IMR-90 (cell line): ENCODE measurements at regions not wholly inside any gene's neighbourhood (a gene's known extent, or its start where the extent isn't known, plus 50 kb on each side); places are given as distances from the start of the nearest gene placed in this dataset.

Experiments
- ATAC-seq: fragments of 200-7000 bp; cut with Tn5 transposase; 2 replicates; pipeline ENCODE4 v1.9.1; 2020; ENCODE audit warnings: low read depth, mild to moderate bottlenecking, moderate library complexity
- BruUV-seq: library from RNA; stranded (reverse); fragments of 400-500 nt; replicated peaks from 2 replicates; lab custom pipeline; 2021; lab: Mats Ljungman, UMichigan
- CTCF ChIA-PET: fragments of 300-600 bp; formaldehyde crosslinking; extraction: SDS; loops from one replicate; lab custom pipeline; 2021; ENCODE audit warnings: antibody characterized with exemption; lab: Yijun Ruan, JAX
- POLR2A ChIA-PET: fragments of 300-600 bp; sonication (Branson Sonifier 250); formaldehyde crosslinking; loops from one replicate; lab custom pipeline; 2022; ENCODE audit warnings: antibody characterized with exemption; ENCODE audit not compliant: unreplicated experiment; lab: Charles Lee
- DNase-seq: peaks from one replicate; pipeline ENCODE4 v3.0.0; 2013
- H2AFZ ChIP-seq: replicated peaks from 2 replicates; pipeline ENCODE3; 2013; ENCODE audit warnings: low read length, mild to moderate bottlenecking; ENCODE audit not compliant: poor library complexity
- H2AK5ac ChIP-seq: 2 replicates; pipeline ENCODE4 v1.6.1; 2013; ENCODE audit warnings: low read depth, low read length, inconsistent platforms
- H2AK9ac ChIP-seq: replicated peaks from 2 replicates; pipeline ENCODE3; 2013; ENCODE audit warnings: mild to moderate bottlenecking, low read depth, low read length, moderate library complexity; ENCODE audit not compliant: poor library complexity
- H2BK120ac ChIP-seq: 2 replicates; pipeline ENCODE4 v1.6.1; 2013; ENCODE audit warnings: low read depth, low read length, inconsistent platforms
- H2BK15ac ChIP-seq: 3 replicates; pipeline ENCODE4 v1.6.1; 2013; ENCODE audit warnings: low read depth, low read length, inconsistent platforms
- H2BK20ac ChIP-seq: 2 replicates; pipeline ENCODE4 v1.6.1; 2013; ENCODE audit warnings: low read depth, mild to moderate bottlenecking, inconsistent platforms, low read length, moderate library complexity
- H2BK5ac ChIP-seq: 2 replicates; pipeline ENCODE4 v1.6.1; 2013; ENCODE audit warnings: mild to moderate bottlenecking, low read depth, low read length, inconsistent platforms; ENCODE audit not compliant: poor library complexity, severe bottlenecking
- H3K14ac ChIP-seq: replicated peaks from 2 replicates; pipeline ENCODE4 v1.6.1; 2013; ENCODE audit warnings: low read depth, low read length, inconsistent platforms
- H3K18ac ChIP-seq: 2 replicates; pipeline ENCODE4 v1.6.1; 2013; ENCODE audit warnings: low read depth, low read length, control low read depth
- H3K23ac ChIP-seq: 2 replicates; pipeline ENCODE4 v1.6.1; 2013; ENCODE audit warnings: low read depth, low read length, inconsistent platforms
- H3K27ac ChIP-seq: 2 replicates; pipeline ENCODE4 v1.5.1; 2013; ENCODE audit warnings: mild to moderate bottlenecking, control low read depth, low read length; ENCODE audit not compliant: insufficient read depth
- H3K27me3 ChIP-seq: 2 replicates; pipeline ENCODE4 v1.6.1; 2013; ENCODE audit warnings: low read length; ENCODE audit not compliant: control insufficient read depth, insufficient read depth
- H3K36me3 ChIP-seq: 2 replicates; pipeline ENCODE4 v1.6.1; 2013; ENCODE audit warnings: low read length, mixed read lengths; ENCODE audit not compliant: control insufficient read depth, insufficient read depth
- H3K4ac ChIP-seq: 2 replicates; pipeline ENCODE4 v1.6.1; 2013; ENCODE audit warnings: low read depth, low read length, inconsistent platforms
- H3K4me1 ChIP-seq: 2 replicates; pipeline ENCODE4 v1.6.1; 2013; ENCODE audit warnings: low read length, mixed read lengths; ENCODE audit not compliant: control insufficient read depth, insufficient read depth
- H3K4me2 ChIP-seq: 2 replicates; pipeline ENCODE4 v1.6.1; 2013; ENCODE audit warnings: low read depth, mild to moderate bottlenecking, control low read depth, low read length, moderate library complexity
- H3K4me3 ChIP-seq: 2 replicates; pipeline ENCODE4 v1.5.1; 2013; ENCODE audit warnings: low read depth, mild to moderate bottlenecking, control low read depth, low read length, moderate library complexity; ENCODE audit not compliant: insufficient read depth
- H3K56ac ChIP-seq: 2 replicates; pipeline ENCODE4 v1.6.1; 2013; ENCODE audit warnings: low read length, inconsistent platforms; ENCODE audit not compliant: insufficient read depth; ENCODE audit errors: extremely low read depth
- H3K79me1 ChIP-seq, 2 experiments: 2 replicates each; pipeline ENCODE4 v1.6.1; 2013; ENCODE audit warnings: low read length in 2 of 2, inconsistent platforms in 1 of 2, low read depth in 1 of 2
- H3K9ac ChIP-seq: 2 replicates; pipeline ENCODE4 v1.6.1; 2013; ENCODE audit warnings: low read depth, low read length, control low read depth
- H3K9me1 ChIP-seq: 2 replicates; pipeline ENCODE4 v1.6.1; 2013; ENCODE audit warnings: low read length, inconsistent platforms; ENCODE audit not compliant: insufficient read depth
- H3K9me3 ChIP-seq: 2 replicates; pipeline ENCODE4 v1.6.1; 2013; ENCODE audit warnings: low read length; ENCODE audit not compliant: control insufficient read depth, insufficient read depth
- H4K20me1 ChIP-seq: 2 replicates; pipeline ENCODE4 v1.6.1; 2013; ENCODE audit warnings: low read length, inconsistent platforms; ENCODE audit not compliant: insufficient read depth
- H4K5ac ChIP-seq: 2 replicates; pipeline ENCODE4 v1.6.1; 2013; ENCODE audit warnings: mild to moderate bottlenecking, low read depth, low read length, control low read depth
- H4K8ac ChIP-seq, 2 experiments: 2 replicates each; pipeline ENCODE4 v1.6.1; 2013; ENCODE audit warnings: low read depth in 2 of 2, low read length in 2 of 2, control low read depth in 1 of 2, inconsistent platforms in 1 of 2
- H4K91ac ChIP-seq: 2 replicates; pipeline ENCODE4 v1.6.1; 2013; ENCODE audit warnings: low read depth, low read length, inconsistent platforms; ENCODE audit not compliant: insufficient read depth
- BHLHE40 ChIP-seq: fragments of 150-350 bp; IDR thresholded peaks from 2 replicates; pipeline ENCODE4 v1.6.1; 2016; ENCODE audit warnings: mild to moderate bottlenecking, low read depth, low read length
- CEBPB ChIP-seq: IDR thresholded peaks from 2 replicates; pipeline ENCODE4 v1.6.1; 2012; ENCODE audit warnings: low read depth, low read length, improper control_type of control experiment
- CHD1 ChIP-seq: IDR thresholded peaks from 2 replicates; pipeline ENCODE4 v1.6.1; 2012; ENCODE audit warnings: low read depth, low read length, improper control_type of control experiment
- FOS ChIP-seq: fragments of 150-350 bp; IDR thresholded peaks from 2 replicates; pipeline ENCODE4 v1.6.1; 2016; ENCODE audit warnings: low read depth, low read length
- MAFK ChIP-seq: IDR thresholded peaks from 2 replicates; pipeline ENCODE4 v1.6.1; 2012; ENCODE audit warnings: low read depth, low read length, improper control_type of control experiment
- MAZ ChIP-seq: IDR thresholded peaks from 2 replicates; pipeline ENCODE4 v1.6.1; 2012; ENCODE audit warnings: low read depth, mild to moderate bottlenecking, low read length, improper control_type of control experiment, moderate library complexity, borderline replicate concordance
- MXI1 ChIP-seq: IDR thresholded peaks from 2 replicates; pipeline ENCODE4 v1.6.1; 2012; ENCODE audit warnings: low read depth, mild to moderate bottlenecking, low read length, moderate library complexity, borderline replicate concordance
- NFE2L2 ChIP-seq: fragments of 150-350 bp; IDR thresholded peaks from 2 replicates; pipeline ENCODE4 v1.6.1; 2016; ENCODE audit warnings: low read depth, mild to moderate bottlenecking, low read length
- POLR2A ChIP-seq: IDR thresholded peaks from 2 replicates; pipeline ENCODE4 v1.6.1; 2012; ENCODE audit warnings: mild to moderate bottlenecking, low read depth, low read length
- RAD21 ChIP-seq: IDR thresholded peaks from 2 replicates; pipeline ENCODE4 v1.6.1; 2012; ENCODE audit warnings: low read length, improper control_type of control experiment
- RCOR1 ChIP-seq: IDR thresholded peaks from 2 replicates; pipeline ENCODE4 v1.6.1; 2012; ENCODE audit warnings: mild to moderate bottlenecking, low read length, improper control_type of control experiment; ENCODE audit not compliant: insufficient replicate concordance
- RFX5 ChIP-seq: IDR thresholded peaks from 2 replicates; pipeline ENCODE4 v1.8.0; 2012; ENCODE audit warnings: low read depth, mild to moderate bottlenecking, low read length, moderate library complexity
- SMC3 ChIP-seq: fragments of 150-350 bp; IDR thresholded peaks from 2 replicates; pipeline ENCODE4 v1.6.1; 2016; ENCODE audit warnings: low read depth, mild to moderate bottlenecking, antibody characterized with exemption, low read length, moderate library complexity
- WGBS, 2 experiments: methylation state at CpG; one replicate each; pipeline versions ENCODE4 v1.1.5 to v1.1.7; 2013; ENCODE audit warnings: missing lambda C conversion rate in 2 of 2; ENCODE audit not compliant: insufficient read length in 1 of 2; ENCODE audit errors: extremely low coverage in 2 of 2; 5-methylcytosine and 5-hydroxymethylcytosine counted together
- dilution Hi-C: fragments of 300-500 bp; cut with HindIII; formaldehyde crosslinking; loops from one replicate; pipeline ENCODE4 v1.14.3; 2018; ENCODE audit warnings: low sequenced_read_pairs; ENCODE audit not compliant: unreplicated experiment
- in situ Hi-C: fragments of 300-500 bp; cut with MboI; formaldehyde crosslinking; loops from 3 replicates; pipeline ENCODE4 v1.14.3; 2019; ENCODE audit warnings: low sequenced_read_pairs, inconsistent platforms, mixed read lengths
- intact Hi-C: fragments of 100-400 bp; cut with micrococcal nuclease; formaldehyde crosslinking; loops from 2 replicates; pipeline ENCODE4 v1.10.0; 2022
- TF ChIP-seq, protein P1 (sequence below): fragments of 150-350 bp; IDR thresholded peaks from 2 replicates; pipeline ENCODE4 v1.6.1; 2016; ENCODE audit warnings: low read depth, mild to moderate bottlenecking, low read length, moderate library complexity, borderline replicate concordance
- TF ChIP-seq, protein P2 (sequence below): conservative IDR thresholded peaks from 2 replicates; pipeline ENCODE4 v1.5.1; 2012; ENCODE audit warnings: mild to moderate bottlenecking, low read depth, low read length, improper control_type of control experiment
- TF ChIP-seq, protein P3 (sequence below): fragments of 150-350 bp; IDR thresholded peaks from 2 replicates; pipeline ENCODE4 v1.6.1; 2017; ENCODE audit warnings: mild to moderate bottlenecking, antibody characterized with exemption, low read length, low read depth

DNA sequence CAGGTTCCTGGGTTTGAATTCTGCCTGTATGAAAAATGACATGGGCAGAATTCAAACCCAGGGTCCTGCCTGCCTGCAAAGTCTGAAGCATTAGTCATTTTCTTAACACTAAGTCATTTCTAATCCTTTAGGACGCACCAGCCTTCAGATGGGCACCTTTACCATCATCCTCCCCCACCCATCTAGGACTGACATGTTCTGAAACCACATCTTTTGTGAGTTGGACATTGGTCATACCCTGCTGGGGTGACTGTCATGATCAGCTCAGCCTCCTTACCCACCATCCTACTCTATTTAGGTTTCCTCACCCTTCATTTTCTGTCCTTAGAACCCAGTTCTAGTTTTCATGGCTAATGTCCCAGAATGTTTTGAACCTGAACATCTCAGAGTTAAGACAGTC, 104.9 kb downstream of the TRIB2 start:
- Histone ChIP-seq H3K23ac (no peak overlapping the region), H3K14ac (0 out of 2 replicates have a peak overlapping the region, but pooled peaks have one; percentile 17), H4K8ac (no peak overlapping the region), H3K4me1 (peaks cover 17% of the 10 kb centered on the region), H2BK15ac (peak overlapping the region; percentile 42; the same call in 1 of the 3 replicates), H3K18ac (no peak overlapping the region), H2AK5ac (peak overlapping the region; percentile 20; the same call in 1 of the 2 replicates), H2AK9ac (no peak overlapping the region), H3K9me1 (peaks cover 12% of the 10 kb centered on the region), H3K9me3 (no peaks in the 10 kb centered on the region), H3K27ac (no peak overlapping the region), H3K4me3 (no peak overlapping the region), H4K5ac (no peak overlapping the region), H3K27me3 (no peaks in the 10 kb centered on the region), H3K79me1 (no peaks in the 10 kb centered on the region), H3K36me3 (no peaks in the 10 kb centered on the region), H2BK120ac (peak overlapping the region; percentile 42; the same call in 1 of the 2 replicates), H4K91ac (no peak overlapping the region), H4K20me1 (no peaks in the 10 kb centered on the region), H2AFZ (no peak overlapping the region), H2BK20ac (no peak overlapping the region), H3K4ac (no peak overlapping the region), H3K4me2 (no peak overlapping the region), H3K9ac (no peak overlapping the region), H2BK5ac (no peak overlapping the region), H3K56ac (no peak overlapping the region)
- in situ Hi-C loops (no loop called here), intact Hi-C loops (no loop called here), dilution Hi-C loops (no loop called here)
- ChIA-PET POLR2A (no interaction called here), CTCF (no interaction called here)
- TF ChIP-seq MAZ (no peak), BHLHE40 (no peak), SMC3 (no peak), MAFK (no peak), CHD1 (no peak), RAD21 (no peak), FOS (no peak), POLR2A (no peak), CEBPB (no peak), RCOR1 (no peak), NFE2L2 (no peak), MXI1 (no peak), RFX5 (no peak)
- TF ChIP-seq, protein P1, sequence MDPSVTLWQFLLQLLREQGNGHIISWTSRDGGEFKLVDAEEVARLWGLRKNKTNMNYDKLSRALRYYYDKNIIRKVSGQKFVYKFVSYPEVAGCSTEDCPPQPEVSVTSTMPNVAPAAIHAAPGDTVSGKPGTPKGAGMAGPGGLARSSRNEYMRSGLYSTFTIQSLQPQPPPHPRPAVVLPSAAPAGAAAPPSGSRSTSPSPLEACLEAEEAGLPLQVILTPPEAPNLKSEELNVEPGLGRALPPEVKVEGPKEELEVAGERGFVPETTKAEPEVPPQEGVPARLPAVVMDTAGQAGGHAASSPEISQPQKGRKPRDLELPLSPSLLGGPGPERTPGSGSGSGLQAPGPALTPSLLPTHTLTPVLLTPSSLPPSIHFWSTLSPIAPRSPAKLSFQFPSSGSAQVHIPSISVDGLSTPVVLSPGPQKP: no peak
- TF ChIP-seq, protein P2, sequence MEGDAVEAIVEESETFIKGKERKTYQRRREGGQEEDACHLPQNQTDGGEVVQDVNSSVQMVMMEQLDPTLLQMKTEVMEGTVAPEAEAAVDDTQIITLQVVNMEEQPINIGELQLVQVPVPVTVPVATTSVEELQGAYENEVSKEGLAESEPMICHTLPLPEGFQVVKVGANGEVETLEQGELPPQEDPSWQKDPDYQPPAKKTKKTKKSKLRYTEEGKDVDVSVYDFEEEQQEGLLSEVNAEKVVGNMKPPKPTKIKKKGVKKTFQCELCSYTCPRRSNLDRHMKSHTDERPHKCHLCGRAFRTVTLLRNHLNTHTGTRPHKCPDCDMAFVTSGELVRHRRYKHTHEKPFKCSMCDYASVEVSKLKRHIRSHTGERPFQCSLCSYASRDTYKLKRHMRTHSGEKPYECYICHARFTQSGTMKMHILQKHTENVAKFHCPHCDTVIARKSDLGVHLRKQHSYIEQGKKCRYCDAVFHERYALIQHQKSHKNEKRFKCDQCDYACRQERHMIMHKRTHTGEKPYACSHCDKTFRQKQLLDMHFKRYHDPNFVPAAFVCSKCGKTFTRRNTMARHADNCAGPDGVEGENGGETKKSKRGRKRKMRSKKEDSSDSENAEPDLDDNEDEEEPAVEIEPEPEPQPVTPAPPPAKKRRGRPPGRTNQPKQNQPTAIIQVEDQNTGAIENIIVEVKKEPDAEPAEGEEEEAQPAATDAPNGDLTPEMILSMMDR: no peak
- TF ChIP-seq, protein P3, sequence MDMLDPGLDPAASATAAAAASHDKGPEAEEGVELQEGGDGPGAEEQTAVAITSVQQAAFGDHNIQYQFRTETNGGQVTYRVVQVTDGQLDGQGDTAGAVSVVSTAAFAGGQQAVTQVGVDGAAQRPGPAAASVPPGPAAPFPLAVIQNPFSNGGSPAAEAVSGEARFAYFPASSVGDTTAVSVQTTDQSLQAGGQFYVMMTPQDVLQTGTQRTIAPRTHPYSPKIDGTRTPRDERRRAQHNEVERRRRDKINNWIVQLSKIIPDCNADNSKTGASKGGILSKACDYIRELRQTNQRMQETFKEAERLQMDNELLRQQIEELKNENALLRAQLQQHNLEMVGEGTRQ: no peak
- WGBS, 2 experiments: no CpG with 5 or more reads among the region's 1 CpG
- DNase-seq (no peak), ATAC-seq (no peak)
- no TSS peak for BruUV-seq
